HEK293 (cell line): ENCODE measurements at regions not wholly inside any gene's neighbourhood (a gene's known extent, or its start where the extent isn't known, plus 50 kb on each side); places are given as distances from the start of the nearest gene placed in this dataset.

Experiments
- CTCF ChIA-PET: fragments of 350-600 bp; formaldehyde crosslinking; extraction: SDS; loops from one replicate; lab custom pipeline; 2021; ENCODE audit warnings: antibody characterized with exemption; lab: Yijun Ruan, JAX
- POLR2A ChIA-PET: fragments of 300-600 bp; formaldehyde crosslinking; extraction: SDS; loops from one replicate; lab custom pipeline; 2020; ENCODE audit warnings: antibody characterized with exemption, inconsistent platforms; lab: Yijun Ruan, JAX
- H3K27ac ChIP-seq: fragments of 200-500 bp; sonication (Bioruptor generic); 2 replicates; pipeline ENCODE4 v1.5.1; 2014; ENCODE audit warnings: low read depth, low read length, control low read depth, inconsistent platforms; ENCODE audit errors: extremely low read depth
- H3K36me3 ChIP-seq, 2 experiments: fragments of 200-500 bp in 1 of 2; sonication (Bioruptor generic) in 1 of 2; 1 replicate in 1 of 2; 2 replicates in 1 of 2; pipeline ENCODE4 v1.5.1; 2014 to 2017; ENCODE audit warnings: inconsistent platforms in 2 of 2, low read length in 2 of 2; ENCODE audit not compliant: control insufficient read depth in 2 of 2, insufficient read depth in 1 of 2
- H3K4me1 ChIP-seq: fragments of 200-500 bp; sonication (Bioruptor generic); 2 replicates; pipeline ENCODE4 v1.5.1; 2014; ENCODE audit warnings: mild to moderate bottlenecking, low read length, inconsistent platforms; ENCODE audit not compliant: control insufficient read depth, insufficient read depth
- H3K4me3 ChIP-seq: 2 replicates; pipeline ENCODE4 v1.5.1; 2011; ENCODE audit warnings: low read depth, mild to moderate bottlenecking, control low read depth, low read length, moderate library complexity
- H3K9me3 ChIP-seq: fragments of 200-500 bp; sonication (Bioruptor generic); 2 replicates; pipeline ENCODE4 v1.5.1; 2014; ENCODE audit warnings: low read depth, low read length, inconsistent platforms; ENCODE audit not compliant: control insufficient read depth, insufficient read depth
- FEZF1 ChIP-seq: fragments of 450-650 bp; formaldehyde crosslinking; IDR thresholded peaks from 2 replicates; pipeline ENCODE4 v1.5.1; 2016; ENCODE audit warnings: missing biosample characterization, missing genetic modification characterization
- GLI4 ChIP-seq: fragments of 450-650 bp; formaldehyde crosslinking; IDR thresholded peaks from 2 replicates; pipeline ENCODE4 v1.5.1; 2016; ENCODE audit warnings: missing biosample characterization, missing genetic modification characterization
- HOXA7 ChIP-seq: sonication (generic); formaldehyde crosslinking; IDR thresholded peaks from 2 replicates; pipeline ENCODE4 v1.8.1; 2022; ENCODE audit warnings: missing genetic modification reagents, borderline replicate concordance
- KLF16 ChIP-seq: fragments of 450-650 bp; formaldehyde crosslinking; IDR thresholded peaks from 2 replicates; pipeline ENCODE4 v1.5.1; 2017; ENCODE audit warnings: missing biosample characterization, missing genetic modification characterization
- KLF8 ChIP-seq: fragments of 450-650 bp; formaldehyde crosslinking; IDR thresholded peaks from 2 replicates; pipeline ENCODE4 v1.5.1; 2016; ENCODE audit warnings: missing biosample characterization, missing genetic modification characterization
- OVOL3 ChIP-seq: fragments of 450-650 bp; formaldehyde crosslinking; IDR thresholded peaks from 2 replicates; pipeline ENCODE4 v1.5.1; 2016; ENCODE audit warnings: missing biosample characterization, missing genetic modification characterization
- PRDM1 ChIP-seq: fragments of 450-650 bp; formaldehyde crosslinking; IDR thresholded peaks from 2 replicates; pipeline ENCODE4; 2016; ENCODE audit warnings: missing biosample characterization, missing genetic modification characterization
- RBAK ChIP-seq: fragments of 450-650 bp; formaldehyde crosslinking; IDR thresholded peaks from 2 replicates; pipeline ENCODE4 v1.5.1; 2016; ENCODE audit warnings: missing biosample characterization, missing genetic modification characterization
- SALL2 ChIP-seq: fragments of 450-650 bp; formaldehyde crosslinking; IDR thresholded peaks from 2 replicates; pipeline ENCODE4 v1.5.0; 2017; ENCODE audit warnings: missing biosample characterization, mild to moderate bottlenecking, missing genetic modification characterization, borderline replicate concordance
- SETDB1 ChIP-seq: IDR thresholded peaks from one replicate; pipeline ENCODE4 v1.6.1; 2017; ENCODE audit warnings: mild to moderate bottlenecking, low read length, moderate library complexity, mixed read lengths; ENCODE audit not compliant: insufficient read length
- TRIM28 ChIP-seq: IDR thresholded peaks from 2 replicates; pipeline ENCODE4 v1.6.1; 2011; ENCODE audit warnings: low read length, control low read depth, borderline replicate concordance
- ZBTB7A ChIP-seq: fragments of 450-650 bp; formaldehyde crosslinking; IDR thresholded peaks from 2 replicates; pipeline ENCODE4 v1.5.1; 2016; ENCODE audit warnings: low read depth, missing biosample characterization, missing genetic modification characterization
- ZNF114 ChIP-seq: fragments of 450-650 bp; formaldehyde crosslinking; IDR thresholded peaks from 2 replicates; pipeline ENCODE4 v1.5.0; 2017; ENCODE audit warnings: missing biosample characterization, missing genetic modification characterization
- ZNF146 ChIP-seq: fragments of 450-650 bp; formaldehyde crosslinking; IDR thresholded peaks from 2 replicates; pipeline ENCODE4 v1.5.1; 2016; ENCODE audit warnings: missing biosample characterization, missing genetic modification characterization
- ZNF16 ChIP-seq: fragments of 450-650 bp; formaldehyde crosslinking; IDR thresholded peaks from 2 replicates; pipeline ENCODE4 v1.5.1; 2016; ENCODE audit warnings: low read depth, missing biosample characterization, missing genetic modification characterization
- ZNF266 ChIP-seq: fragments of 450-650 bp; formaldehyde crosslinking; IDR thresholded peaks from 2 replicates; pipeline ENCODE4 v1.5.1; 2016; ENCODE audit warnings: missing biosample characterization, missing genetic modification characterization, low read depth
- ZNF341 ChIP-seq: fragments of 450-650 bp; formaldehyde crosslinking; IDR thresholded peaks from 2 replicates; pipeline ENCODE4; 2016; ENCODE audit warnings: low read depth, missing biosample characterization, missing genetic modification characterization
- ZNF416 ChIP-seq: fragments of 450-650 bp; formaldehyde crosslinking; IDR thresholded peaks from 2 replicates; pipeline ENCODE4 v1.5.1; 2016; ENCODE audit warnings: missing biosample characterization, missing genetic modification characterization
- ZNF600 ChIP-seq: fragments of 450-650 bp; formaldehyde crosslinking; IDR thresholded peaks from 2 replicates; pipeline ENCODE4 v1.5.1; 2016; ENCODE audit warnings: missing biosample characterization, missing genetic modification characterization
- ZNF610 ChIP-seq: fragments of 450-650 bp; formaldehyde crosslinking; IDR thresholded peaks from 2 replicates; pipeline ENCODE4 v1.5.1; 2016; ENCODE audit warnings: missing biosample characterization, missing genetic modification characterization, borderline replicate concordance
- ZNF629 ChIP-seq: fragments of 450-650 bp; formaldehyde crosslinking; IDR thresholded peaks from 2 replicates; pipeline ENCODE4 v1.5.1; 2017; ENCODE audit warnings: missing biosample characterization, missing genetic modification characterization
- ZNF660 ChIP-seq: fragments of 450-650 bp; IDR thresholded peaks from 2 replicates; pipeline ENCODE4 v1.5.1; 2018; ENCODE audit warnings: missing biosample characterization, mild to moderate bottlenecking, missing genetic modification characterization
- ZNF664 ChIP-seq: fragments of 450-650 bp; formaldehyde crosslinking; IDR thresholded peaks from 2 replicates; pipeline ENCODE4 v1.5.1; 2016; ENCODE audit warnings: missing biosample characterization, missing genetic modification characterization
- ZNF777 ChIP-seq: fragments of 450-650 bp; formaldehyde crosslinking; IDR thresholded peaks from 2 replicates; pipeline ENCODE4 v1.5.1; 2017; ENCODE audit warnings: missing biosample characterization, missing genetic modification characterization, borderline replicate concordance
- ZNF837 ChIP-seq: fragments of 450-650 bp; formaldehyde crosslinking; IDR thresholded peaks from 2 replicates; pipeline ENCODE4 v1.5.1; 2016; ENCODE audit warnings: missing biosample characterization, missing genetic modification characterization
- ZNF843 ChIP-seq: fragments of 450-650 bp; formaldehyde crosslinking; IDR thresholded peaks from 2 replicates; pipeline ENCODE4 v1.5.1; 2016; ENCODE audit warnings: missing biosample characterization, missing genetic modification characterization
- TF ChIP-seq, protein P1 (sequence below): fragments of 450-650 bp; formaldehyde crosslinking; IDR thresholded peaks from 2 replicates; pipeline ENCODE4 v1.5.1; 2017; ENCODE audit warnings: missing biosample characterization, missing genetic modification characterization
- TF ChIP-seq, protein P2 (sequence below): fragments of 450-650 bp; formaldehyde crosslinking; IDR thresholded peaks from 2 replicates; pipeline ENCODE4 v1.5.1; 2017; ENCODE audit warnings: missing biosample characterization, missing genetic modification characterization
- TF ChIP-seq, protein P3 (sequence below): sonication (generic); formaldehyde crosslinking; IDR thresholded peaks from 2 replicates; pipeline ENCODE4 v1.8.1; 2022; ENCODE audit warnings: mild to moderate bottlenecking, moderate library complexity, missing genetic modification reagents
- TF ChIP-seq, protein P4 (sequence below): fragments of 450-650 bp; formaldehyde crosslinking; IDR thresholded peaks from 2 replicates; pipeline ENCODE4 v1.5.1; 2017; ENCODE audit warnings: missing biosample characterization, missing genetic modification characterization

DNA sequence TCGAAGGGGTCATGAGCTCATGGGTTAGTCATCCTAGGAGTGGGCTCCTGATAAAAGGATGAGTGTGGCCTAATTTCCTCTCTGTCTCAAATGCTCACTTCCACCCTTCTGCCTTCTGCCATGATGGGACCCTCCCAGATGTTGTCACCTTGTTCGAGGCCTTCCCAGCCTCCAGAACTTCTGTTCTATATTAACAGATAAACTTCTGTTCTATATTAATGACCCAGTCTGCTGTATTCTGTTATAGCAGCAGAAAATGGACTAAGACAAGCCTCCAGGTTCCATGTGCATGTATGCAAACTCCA, 583.2 kb downstream of the GLRX3 start (continued):
- TF ChIP-seq, protein P1, sequence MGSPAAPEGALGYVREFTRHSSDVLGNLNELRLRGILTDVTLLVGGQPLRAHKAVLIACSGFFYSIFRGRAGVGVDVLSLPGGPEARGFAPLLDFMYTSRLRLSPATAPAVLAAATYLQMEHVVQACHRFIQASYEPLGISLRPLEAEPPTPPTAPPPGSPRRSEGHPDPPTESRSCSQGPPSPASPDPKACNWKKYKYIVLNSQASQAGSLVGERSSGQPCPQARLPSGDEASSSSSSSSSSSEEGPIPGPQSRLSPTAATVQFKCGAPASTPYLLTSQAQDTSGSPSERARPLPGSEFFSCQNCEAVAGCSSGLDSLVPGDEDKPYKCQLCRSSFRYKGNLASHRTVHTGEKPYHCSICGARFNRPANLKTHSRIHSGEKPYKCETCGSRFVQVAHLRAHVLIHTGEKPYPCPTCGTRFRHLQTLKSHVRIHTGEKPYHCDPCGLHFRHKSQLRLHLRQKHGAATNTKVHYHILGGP, result no peak
- TF ChIP-seq ZNF837 (tag by site-specific recombination) (no peak), ZNF843 (no peak), ZNF629 (tag by site-specific recombination) (0 out of 2 replicates have a peak, but pooled peaks have one; percentile 5), SALL2 (no peak), SETDB1 (no peak), ZNF777 (tag by site-specific recombination) (no peak)
- TF ChIP-seq, protein P2, sequence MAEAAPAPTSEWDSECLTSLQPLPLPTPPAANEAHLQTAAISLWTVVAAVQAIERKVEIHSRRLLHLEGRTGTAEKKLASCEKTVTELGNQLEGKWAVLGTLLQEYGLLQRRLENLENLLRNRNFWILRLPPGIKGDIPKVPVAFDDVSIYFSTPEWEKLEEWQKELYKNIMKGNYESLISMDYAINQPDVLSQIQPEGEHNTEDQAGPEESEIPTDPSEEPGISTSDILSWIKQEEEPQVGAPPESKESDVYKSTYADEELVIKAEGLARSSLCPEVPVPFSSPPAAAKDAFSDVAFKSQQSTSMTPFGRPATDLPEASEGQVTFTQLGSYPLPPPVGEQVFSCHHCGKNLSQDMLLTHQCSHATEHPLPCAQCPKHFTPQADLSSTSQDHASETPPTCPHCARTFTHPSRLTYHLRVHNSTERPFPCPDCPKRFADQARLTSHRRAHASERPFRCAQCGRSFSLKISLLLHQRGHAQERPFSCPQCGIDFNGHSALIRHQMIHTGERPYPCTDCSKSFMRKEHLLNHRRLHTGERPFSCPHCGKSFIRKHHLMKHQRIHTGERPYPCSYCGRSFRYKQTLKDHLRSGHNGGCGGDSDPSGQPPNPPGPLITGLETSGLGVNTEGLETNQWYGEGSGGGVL (tag by site-specific recombination), result 0 out of 2 replicates have a peak, but pooled peaks have one; percentile 21
- TF ChIP-seq, all 188 proteins: peak for 5

DNA sequence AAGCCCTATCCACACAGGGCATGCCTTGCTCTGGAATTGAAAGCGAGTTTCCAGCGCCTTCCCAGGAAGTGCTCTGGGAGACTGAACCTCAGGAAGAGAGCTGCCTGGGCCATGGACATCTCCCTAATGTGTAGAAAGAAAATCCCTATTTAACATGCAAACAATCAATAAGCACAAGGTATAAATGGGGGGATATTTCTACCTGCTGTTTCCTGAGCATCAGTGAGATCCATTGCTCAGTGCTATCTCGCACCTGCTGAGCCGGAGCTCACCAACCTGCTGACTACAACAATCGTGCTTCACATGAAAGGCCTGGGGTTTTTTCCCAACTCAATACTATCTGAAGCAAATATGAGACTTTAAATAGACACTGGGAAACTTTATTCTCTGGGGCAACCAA, 584.0 kb downstream of the GLRX3 start:
- Histone ChIP-seq H3K4me3 (no peak overlapping the region), H3K36me3 (no peaks in the 10 kb centered on the region), H3K9me3 (no peaks in the 10 kb centered on the region), H3K27ac (no peak overlapping the region), H3K4me1 (no peaks in the 10 kb centered on the region)
- ChIA-PET CTCF (no interaction called here), POLR2A (no interaction called here)
- TF ChIP-seq ZNF600 (tag by site-specific recombination) (no peak), RBAK (tag by site-specific recombination) (no peak), ZNF660 (tag by site-specific recombination) (peak; percentile 54; the same call in 1 of the 2 replicates), ZNF341 (no peak)
- TF ChIP-seq, protein P3, sequence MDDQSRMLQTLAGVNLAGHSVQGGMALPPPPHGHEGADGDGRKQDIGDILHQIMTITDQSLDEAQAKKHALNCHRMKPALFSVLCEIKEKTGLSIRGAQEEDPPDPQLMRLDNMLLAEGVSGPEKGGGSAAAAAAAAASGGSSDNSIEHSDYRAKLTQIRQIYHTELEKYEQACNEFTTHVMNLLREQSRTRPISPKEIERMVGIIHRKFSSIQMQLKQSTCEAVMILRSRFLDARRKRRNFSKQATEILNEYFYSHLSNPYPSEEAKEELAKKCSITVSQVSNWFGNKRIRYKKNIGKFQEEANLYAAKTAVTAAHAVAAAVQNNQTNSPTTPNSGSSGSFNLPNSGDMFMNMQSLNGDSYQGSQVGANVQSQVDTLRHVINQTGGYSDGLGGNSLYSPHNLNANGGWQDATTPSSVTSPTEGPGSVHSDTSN (CRISPR knock-in tag), result no peak
- TF ChIP-seq, protein P4, sequence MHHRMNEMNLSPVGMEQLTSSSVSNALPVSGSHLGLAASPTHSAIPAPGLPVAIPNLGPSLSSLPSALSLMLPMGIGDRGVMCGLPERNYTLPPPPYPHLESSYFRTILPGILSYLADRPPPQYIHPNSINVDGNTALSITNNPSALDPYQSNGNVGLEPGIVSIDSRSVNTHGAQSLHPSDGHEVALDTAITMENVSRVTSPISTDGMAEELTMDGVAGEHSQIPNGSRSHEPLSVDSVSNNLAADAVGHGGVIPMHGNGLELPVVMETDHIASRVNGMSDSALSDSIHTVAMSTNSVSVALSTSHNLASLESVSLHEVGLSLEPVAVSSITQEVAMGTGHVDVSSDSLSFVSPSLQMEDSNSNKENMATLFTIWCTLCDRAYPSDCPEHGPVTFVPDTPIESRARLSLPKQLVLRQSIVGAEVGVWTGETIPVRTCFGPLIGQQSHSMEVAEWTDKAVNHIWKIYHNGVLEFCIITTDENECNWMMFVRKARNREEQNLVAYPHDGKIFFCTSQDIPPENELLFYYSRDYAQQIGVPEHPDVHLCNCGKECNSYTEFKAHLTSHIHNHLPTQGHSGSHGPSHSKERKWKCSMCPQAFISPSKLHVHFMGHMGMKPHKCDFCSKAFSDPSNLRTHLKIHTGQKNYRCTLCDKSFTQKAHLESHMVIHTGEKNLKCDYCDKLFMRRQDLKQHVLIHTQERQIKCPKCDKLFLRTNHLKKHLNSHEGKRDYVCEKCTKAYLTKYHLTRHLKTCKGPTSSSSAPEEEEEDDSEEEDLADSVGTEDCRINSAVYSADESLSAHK (tag by site-specific recombination), result no peak

DNA sequence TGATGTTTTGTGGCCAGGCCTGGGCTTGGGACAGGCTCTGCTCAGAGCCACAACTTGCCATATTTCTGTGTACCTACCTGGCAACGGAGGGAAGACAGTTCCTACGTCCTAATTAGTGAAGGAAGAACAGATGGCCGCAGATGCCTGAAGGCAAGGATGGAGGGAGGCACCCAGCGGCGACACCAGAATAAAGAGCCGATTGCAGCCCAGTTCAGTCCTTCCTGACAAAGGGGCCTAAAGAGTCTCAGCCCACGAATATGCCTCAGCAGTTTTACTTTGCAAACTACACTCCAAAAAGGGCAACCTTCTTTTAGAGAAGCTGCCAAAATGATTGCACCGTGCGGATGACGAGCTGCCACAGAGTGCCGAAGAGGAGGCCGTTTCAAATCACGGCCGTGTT, 585.8 kb downstream of the GLRX3 start:
- TF ChIP-seq GLI4 (tag by site-specific recombination), result no peak
- no peak for TF ChIP-seq ZNF416 (tag by site-specific recombination)
- TF ChIP-seq ZBTB7A, result no peak
- TF ChIP-seq ZNF266 (tag by site-specific recombination), result no peak
- no peak for TF ChIP-seq ZNF610 (tag by site-specific recombination)
- TF ChIP-seq ZNF16 (tag by site-specific recombination), result no peak
- TF ChIP-seq PRDM1 (tag by site-specific recombination), result no peak
- no peak for TF ChIP-seq ZNF664 (tag by site-specific recombination)
- no peak for TF ChIP-seq TRIM28
- TF ChIP-seq OVOL3 (tag by site-specific recombination), result no peak
- TF ChIP-seq ZNF114 (tag by site-specific recombination), result no peak
- TF ChIP-seq KLF16, result no peak
- no peak for TF ChIP-seq ZNF146 (tag by site-specific recombination)
- TF ChIP-seq HOXA7, result no peak
- TF ChIP-seq KLF8 (tag by site-specific recombination), result no peak
- no peak for TF ChIP-seq FEZF1 (tag by site-specific recombination)
- Histone ChIP-seq H3K9me3 (no peaks in the 10 kb centered on the region), H3K4me3 (no peak overlapping the region), H3K4me1 (no peaks in the 10 kb centered on the region), H3K36me3 (no peaks in the 10 kb centered on the region), H3K27ac (no peak overlapping the region)
- ChIA-PET CTCF (no interaction called here), POLR2A (no interaction called here)
